Vagina (tissue), 2 donors: ENCODE measurements at regions not wholly inside any gene's neighbourhood (a gene's known extent, or its start where the extent isn't known, plus 50 kb on each side); places are given as distances from the start of the nearest gene placed in this dataset.

ENCODE experiments used
- POLR2A ChIP-seq, 2 donors: fragments of 450-650 bp; IDR thresholded peaks; one replicate each; pipeline ENCODE4 v1.6.1; 2017; ENCODE audit warnings: antibody characterized with exemption in 2 of 2, mild to moderate bottlenecking in 2 of 2, moderate library complexity in 2 of 2
- TF ChIP-seq, protein P1 (sequence below), 3 experiments: fragments of 450-650 bp in 2 of 3; fragments of 200-600 bp in 1 of 3; sonication (generic) in 1 of 3; IDR thresholded peaks; one replicate each; pipeline ENCODE4 v1.5.1; 2017 to 2019; ENCODE audit warnings: antibody characterized with exemption in 3 of 3, mild to moderate bottlenecking in 2 of 3, moderate library complexity in 2 of 3

- TF ChIP-seq, protein P1, sequence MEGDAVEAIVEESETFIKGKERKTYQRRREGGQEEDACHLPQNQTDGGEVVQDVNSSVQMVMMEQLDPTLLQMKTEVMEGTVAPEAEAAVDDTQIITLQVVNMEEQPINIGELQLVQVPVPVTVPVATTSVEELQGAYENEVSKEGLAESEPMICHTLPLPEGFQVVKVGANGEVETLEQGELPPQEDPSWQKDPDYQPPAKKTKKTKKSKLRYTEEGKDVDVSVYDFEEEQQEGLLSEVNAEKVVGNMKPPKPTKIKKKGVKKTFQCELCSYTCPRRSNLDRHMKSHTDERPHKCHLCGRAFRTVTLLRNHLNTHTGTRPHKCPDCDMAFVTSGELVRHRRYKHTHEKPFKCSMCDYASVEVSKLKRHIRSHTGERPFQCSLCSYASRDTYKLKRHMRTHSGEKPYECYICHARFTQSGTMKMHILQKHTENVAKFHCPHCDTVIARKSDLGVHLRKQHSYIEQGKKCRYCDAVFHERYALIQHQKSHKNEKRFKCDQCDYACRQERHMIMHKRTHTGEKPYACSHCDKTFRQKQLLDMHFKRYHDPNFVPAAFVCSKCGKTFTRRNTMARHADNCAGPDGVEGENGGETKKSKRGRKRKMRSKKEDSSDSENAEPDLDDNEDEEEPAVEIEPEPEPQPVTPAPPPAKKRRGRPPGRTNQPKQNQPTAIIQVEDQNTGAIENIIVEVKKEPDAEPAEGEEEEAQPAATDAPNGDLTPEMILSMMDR (IDR thresholded peaks at IDR 0.05): no peak
- TF ChIP-seq POLR2A (IDR thresholded peaks at IDR 0.05): no peak
Observed at GRCh38 chr1:4565801-4566449, 88.5 kb upstream of the AJAP1 start.
